Activated naive CD4-positive, alpha-beta T cell treated with Interleukin-2 at 50 U/mL for 16 hours (primary cell): ENCODE measurements at regions not wholly inside any gene's neighbourhood (a gene's known extent, or its start where the extent isn't known, plus 50 kb on each side); places are given as distances from the start of the nearest gene placed in this dataset.
"Not testable (repeated sequence)": the region's sequence is repeated elsewhere in the genome, so short reads cannot be mapped to it uniquely, and the experiment has no call there.

ENCODE experiments used
- DNase-seq: peaks from one replicate; pipeline ENCODE4 v3.0.0-alpha.2; 2020

DNA sequence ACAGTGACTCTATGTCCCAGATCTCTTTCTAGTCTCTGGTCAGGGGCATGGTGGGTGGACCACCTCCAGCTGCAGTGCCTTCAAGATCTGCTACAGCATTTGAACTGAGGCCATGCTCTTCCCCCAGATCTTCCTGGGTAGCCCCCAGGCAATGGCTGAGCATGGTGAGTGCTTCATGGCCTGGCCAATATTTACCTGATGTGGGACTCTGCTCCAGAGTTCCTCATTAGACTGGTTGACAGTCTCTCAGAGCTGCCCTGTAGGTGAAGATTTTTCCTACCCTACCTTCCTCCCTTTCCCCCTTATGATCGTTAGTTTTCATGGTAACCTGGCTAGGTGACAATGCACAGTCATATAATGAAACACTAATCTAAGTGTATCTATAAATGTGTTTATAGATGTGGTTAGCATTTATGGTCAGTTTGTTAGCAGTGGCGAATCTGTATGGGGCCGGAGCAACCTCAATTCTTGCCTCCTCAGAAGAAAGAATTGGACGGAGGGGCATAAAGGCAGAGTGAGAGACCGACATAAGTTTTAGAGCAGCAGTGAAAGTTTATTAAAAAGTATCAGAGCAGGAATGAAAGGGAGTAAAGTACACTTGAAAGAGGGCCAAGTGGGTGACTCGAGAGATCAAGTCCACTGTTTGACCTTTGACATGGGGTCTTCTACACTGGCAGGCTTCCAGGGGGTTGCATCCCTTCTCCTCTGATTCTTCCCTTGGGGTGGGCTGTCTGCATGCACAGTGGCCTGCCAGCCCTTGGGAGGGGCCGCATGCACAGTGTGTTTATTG, 256.3 kb downstream of the CD83 start:
- no peak for DNase-seq

DNA sequence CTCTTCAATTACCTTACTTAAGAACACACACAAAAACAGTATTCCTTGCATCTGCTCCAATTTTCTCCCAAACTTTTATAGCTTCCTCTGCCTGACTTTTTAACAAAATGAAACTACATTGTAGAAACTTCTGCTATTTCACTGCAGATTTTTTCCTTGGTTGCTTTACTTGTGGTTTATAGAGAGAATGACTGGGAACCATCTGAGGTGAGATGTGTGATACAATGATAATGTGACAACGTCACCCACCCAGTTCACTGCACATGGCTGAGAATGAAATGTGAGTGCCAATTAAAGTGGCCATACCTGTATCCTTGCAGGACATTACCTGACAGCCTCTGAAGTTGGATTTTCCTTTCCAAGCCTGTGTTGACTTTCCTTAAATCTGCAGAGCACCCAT, 258.4 kb downstream of the CD83 start:
- DNase-seq = no peak

DNA sequence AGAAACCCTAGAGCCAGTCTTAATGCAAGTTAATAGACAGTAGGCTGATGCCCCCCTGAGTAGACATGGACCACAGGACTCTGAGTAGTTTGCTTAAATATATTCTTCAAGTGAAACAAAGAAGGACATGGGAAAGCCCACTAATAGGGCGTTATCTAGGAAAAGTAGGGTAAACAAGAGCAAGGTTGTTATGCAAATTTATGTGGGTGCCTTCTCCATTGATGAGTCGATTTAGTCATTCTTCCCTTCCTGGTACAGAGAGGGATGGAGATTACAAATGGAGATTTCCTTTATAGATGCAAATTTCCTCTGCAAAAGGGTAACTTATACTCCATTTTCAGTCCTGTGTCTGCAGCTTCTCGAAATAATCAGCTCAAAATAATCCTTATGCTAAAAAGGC, 262.0 kb downstream of the CD83 start:
- no peak for DNase-seq

DNA sequence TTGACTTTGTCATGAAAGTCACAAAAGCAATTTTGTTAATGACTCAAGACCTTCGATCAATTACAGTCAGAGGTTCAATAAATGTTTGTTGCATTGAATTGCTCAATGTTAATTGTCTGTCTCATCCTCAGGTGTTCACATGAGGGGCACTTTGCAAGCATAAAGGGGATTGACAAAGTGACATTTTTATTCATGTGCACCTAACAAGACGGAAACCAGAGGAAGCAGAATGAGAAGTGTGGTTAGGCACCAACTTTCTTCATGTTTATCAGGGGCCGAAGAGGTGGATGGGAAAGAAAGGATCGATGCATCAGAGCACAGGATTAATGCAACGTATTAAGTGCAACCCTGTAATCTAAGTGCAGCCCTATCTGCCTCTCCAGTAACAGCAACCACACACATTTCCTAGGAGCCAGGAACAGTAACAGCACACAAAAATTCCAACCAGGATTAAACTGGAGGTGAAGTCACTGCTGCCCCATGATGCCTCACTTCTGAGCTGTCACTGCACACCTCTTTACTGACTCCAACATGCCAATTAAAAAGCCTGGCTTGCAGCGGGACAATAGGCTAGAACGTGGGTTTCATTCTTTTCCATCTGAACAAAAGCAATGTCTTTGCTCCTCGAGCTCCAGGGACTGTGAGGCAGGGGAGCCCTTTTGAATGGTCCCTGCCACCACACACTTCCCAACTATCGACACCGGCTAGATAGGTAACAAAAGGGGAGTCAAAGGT, 262.7 kb downstream of the CD83 start:
- no peak for DNase-seq

DNA sequence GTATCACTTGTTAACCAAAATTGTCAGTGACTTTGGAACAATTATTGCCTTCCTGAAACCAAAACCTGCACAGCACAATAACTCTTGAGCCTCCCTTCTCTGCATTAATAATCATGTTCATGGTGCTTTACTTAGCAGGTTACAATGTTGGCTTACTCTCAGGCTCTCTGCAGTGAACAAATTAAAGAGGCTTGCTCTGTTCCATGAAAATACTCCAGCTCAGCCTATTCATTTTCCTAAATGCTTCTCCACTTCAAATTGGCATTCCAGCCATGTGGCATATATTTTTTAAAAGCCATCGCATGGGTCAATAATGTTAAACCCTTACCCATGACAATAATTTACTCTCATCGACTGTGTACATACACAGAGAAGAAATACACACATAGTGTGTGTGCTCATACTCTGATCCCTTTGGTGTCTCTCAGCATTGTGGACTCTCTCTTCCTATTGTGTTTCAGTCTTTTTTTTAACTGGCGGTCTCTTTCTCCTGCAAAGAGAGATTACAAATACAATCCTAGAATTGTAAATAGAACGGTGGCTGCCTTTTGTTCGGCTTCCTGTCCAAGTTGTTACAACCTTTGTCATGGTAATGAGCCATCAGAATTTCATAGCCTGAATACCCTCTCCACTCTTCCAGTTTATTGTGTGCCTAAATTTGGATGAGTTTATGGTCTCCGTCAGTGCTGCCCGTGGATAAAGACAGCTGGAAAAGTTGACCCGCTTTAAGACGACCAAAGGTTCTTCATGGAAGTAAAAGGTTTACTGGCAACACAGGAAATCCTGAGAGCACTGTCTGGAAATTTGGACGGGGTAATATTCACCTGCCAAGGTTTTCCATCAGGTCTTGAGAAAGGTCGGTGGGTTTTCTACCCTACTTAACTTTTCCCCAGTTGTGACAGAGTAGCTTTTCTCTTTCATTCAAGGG, 263.6 kb downstream of the CD83 start:
- no peak for DNase-seq

DNA sequence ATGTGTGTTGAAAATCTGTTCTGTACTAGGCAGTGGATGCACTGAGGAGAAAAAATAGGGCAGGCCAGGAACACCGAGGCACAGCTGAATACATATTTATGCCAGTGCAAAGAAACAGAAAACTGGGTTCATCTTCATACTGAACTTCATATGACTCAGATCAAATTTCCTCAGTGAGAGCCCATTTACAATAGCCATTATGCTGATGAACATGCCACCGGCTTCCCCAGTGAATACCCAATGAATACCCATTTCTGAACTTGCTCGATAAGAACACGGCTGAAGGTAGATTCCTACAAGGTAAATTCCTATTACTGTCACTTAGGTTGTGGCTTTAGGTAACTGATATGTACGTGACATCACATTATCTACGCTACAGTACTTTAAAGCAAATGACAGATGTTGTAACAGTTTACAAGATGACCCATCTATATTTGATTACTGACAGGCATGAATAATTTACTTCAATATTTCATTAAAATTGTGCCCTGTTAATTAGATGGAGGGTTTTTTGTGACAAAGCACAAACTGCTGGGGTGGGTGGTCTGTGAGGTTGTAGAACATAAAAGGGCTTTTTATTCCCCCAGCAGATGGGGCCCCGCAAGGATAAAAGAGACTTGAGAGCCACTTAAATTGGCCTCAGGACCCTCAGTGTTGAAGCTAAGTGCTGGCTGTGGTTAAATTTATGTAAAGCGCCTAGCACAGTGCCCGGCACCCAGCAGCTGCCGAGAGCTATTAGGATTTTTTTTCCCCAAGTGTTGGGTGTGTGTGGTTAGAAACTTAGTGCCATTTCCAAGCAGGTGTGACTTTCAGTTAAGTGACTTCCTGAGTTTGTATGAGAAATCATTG, 264.5 kb downstream of the CD83 start:
- no peak for DNase-seq

DNA sequence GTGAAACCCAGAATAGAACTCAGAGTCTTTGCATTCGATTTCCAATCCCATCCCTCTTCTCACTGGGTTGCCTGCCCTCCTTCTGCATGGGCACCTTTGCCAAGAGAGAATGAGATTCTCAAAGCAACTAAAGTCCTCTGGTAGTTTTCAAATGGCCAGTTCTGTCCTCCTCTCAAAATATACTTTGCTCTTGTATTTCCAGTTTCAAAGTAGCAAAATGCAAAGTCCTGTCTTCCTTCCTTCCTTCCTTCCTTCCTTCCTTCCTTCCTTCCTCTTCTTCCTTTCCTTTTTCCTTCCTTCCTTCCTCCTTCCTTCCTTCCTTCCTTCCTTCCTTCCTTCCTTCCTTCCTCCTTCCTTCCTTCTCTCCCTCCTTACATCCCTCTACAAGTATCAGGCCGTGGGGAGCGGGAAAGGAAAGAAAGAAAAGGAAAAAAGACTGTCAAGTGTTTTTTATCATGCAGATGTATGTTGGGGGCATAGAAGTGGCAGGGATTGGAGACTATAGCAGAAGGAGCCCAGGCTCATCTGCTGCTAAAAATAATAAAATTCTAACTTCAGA, 265.2 kb downstream of the CD83 start:
- no peak for DNase-seq

DNA sequence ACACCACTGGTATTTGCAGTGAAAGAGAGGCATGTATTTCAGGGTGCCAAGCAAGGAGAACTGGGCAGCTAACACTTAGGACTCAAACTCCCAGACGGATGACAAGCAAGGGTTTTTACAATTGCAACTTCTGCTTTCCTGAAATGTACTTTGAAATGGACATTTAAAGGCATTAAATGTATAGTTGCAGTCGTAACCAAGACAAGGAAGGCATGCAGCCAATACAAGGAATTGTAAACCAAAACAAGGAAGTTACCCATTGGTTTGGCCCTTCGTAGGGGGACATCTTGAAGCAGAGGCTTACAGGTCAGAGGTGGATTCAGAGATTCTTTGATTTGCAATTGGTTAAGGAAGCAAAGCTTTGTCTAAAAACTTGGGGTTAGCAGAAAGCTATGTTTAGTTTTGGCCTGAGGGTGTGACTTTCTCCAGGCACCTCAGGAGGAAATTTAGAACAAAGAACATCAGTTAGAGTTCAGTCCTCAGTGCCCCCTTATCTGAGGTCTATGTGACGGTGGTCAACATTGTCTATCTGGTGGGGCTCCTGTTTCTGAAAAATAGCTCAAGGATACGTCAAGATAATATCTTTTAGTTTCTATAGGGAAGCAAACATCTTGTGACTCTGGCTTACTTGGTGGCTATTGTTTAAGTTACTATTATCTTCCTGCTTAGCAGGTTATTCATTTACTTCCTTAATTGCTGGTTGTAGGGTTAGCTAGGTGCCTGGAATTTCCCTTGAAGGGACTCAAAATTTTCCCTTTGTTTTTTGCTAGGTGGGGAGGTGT, 266.0 kb downstream of the CD83 start:
- no peak for DNase-seq

DNA sequence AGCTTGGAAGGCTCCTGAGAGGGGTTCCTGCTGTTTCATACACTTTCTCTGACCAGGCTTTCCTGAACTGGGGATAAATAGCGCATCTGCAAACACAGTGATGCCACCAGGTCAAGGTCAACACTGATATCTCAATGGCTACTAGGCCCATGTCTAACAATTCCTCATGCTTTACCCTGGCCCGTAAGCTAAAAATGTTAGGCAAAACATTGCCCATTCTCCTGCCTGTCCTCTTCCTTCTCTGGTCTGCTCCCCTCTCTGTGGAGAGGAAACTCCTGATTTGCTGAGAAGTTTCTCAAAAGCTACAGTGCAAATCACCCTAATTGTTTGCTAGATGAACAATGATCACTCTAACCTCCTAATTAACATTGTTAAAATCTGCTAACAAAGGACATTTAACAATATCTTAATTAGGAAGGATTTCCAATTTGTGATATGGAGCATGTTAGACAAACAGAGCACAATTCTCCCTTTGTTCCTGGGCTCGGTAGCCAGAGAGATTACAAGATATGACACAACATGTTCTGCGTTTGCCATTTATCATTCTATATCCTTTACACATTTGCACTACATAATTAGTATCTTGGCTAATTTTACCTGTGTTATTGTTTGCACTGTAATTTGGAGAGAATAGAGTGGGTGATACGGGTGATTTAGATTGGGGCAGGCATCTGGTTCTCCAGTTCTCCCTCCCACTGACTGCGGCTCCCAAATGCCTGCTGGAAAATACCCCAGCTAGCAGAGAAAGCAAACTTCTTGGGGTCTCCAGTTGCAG, 266.8 kb downstream of the CD83 start:
- no peak for DNase-seq

DNA sequence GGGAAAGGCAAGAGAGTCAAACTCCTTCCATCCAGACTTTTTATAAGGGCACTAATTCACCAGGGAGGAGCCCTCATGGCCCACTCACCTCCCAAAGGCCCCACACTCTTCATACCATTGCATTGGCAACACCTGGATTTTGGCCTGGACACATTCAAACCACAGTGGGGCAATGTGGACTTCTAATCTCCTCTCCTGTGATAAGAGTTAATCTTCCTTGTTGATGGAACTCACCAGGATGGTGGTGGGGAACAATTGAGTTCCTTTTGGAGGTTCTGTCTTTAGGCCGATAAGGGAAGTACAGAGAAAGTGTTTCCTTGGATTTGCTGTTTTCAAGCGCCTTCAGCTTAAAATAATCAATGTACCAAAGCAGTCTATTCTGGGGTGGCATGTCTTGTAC, 268.7 kb downstream of the CD83 start:
- DNase-seq = no peak

DNA sequence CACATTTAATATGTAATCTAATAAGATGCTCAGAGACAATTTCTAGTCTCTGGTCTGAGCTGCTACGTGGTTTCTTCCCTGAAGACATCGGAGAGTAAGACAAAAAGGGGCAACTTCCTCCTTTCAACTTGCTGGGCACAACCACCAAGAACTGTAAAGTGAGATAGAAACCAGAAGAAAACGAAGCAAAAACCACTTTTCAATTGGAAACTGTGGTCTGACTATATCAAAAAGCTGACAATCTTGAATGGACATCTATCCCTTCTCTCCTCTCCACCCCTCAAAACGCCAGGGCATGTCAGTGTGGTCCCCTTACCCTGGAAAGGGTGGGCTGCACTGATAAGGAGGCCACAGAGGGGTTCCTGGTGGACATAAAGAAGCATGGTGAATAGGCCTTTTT, 269.1 kb downstream of the CD83 start:
- DNase-seq = no peak

DNA sequence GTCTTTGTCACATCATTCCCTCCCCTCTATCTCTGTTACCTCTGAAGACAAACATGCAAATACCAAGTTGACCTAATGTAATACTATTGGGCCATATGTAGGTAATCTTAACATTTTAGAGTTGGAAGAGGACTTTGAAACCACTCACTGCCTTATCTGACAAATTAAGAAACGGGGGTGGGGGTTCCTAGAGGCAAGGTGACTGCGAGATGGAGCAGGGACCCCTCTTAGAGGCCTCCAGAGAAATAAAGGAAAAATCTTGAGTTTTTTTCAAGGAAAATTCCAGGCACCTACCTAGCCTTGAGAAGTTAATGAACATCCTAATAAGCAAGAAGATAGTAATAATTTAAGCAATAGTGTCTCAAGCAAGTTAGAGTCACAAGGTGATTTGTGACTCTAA, 270.8 kb downstream of the CD83 start:
- DNase-seq = no peak

DNA sequence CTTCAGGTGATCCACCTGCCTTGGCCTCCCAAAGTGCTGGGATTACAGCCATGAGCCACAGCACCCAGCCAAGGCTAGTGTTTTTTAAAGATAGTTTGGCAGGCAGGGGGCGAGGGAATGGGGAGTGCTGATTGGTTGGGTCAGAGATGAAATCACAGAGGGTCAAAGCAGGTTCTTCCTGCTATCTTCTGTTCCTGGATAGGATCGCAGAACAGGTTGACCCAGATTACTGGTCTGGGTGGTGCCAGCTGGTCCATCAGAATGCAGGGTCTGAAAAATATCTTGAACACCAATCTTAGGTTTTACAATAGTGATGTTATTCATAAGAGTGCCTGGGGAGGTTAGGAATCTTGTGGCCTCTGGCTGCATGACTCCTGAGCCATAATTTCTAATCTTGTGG, 272.2 kb downstream of the CD83 start:
- DNase-seq = not testable (repeated sequence)

DNA sequence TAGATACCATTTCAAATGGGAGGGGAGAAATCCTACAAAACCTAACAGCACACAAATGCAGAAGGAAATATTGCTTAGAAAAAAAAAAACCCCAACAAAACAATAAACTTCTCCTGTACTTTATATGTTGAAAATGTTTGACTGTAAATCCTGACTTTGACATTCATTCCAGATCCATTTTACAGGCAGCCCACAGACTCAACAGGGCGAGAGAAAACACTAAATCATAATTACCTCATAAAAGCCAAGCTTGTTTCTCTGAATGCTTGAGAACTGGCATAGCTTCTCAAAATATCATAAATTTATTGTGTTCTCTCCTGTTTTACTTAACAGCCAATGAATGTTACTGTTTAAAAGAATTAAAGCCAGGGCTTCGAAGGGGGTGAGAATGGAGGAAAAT, 273.2 kb downstream of the CD83 start:
- no peak for DNase-seq

DNA sequence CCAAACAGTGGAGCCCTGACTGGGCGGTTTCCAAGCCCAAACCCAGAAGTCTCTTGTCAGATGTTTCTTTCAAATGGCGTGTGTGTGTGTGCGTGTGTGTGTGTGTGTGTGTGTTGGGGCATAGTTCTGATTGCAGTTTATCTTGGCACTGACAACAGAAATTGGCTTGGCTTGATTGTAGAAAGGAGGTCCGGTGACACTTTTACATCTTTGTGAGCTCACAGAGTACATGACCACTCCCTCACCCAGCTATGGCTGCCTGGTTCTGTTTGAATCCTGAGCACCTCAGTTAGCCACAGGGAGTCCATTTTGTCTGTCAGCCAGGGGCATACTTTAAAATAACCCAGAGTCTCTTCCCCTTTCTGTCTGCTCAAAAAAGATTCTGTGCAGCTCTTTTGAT, 276.3 kb downstream of the CD83 start:
- no peak for DNase-seq

DNA sequence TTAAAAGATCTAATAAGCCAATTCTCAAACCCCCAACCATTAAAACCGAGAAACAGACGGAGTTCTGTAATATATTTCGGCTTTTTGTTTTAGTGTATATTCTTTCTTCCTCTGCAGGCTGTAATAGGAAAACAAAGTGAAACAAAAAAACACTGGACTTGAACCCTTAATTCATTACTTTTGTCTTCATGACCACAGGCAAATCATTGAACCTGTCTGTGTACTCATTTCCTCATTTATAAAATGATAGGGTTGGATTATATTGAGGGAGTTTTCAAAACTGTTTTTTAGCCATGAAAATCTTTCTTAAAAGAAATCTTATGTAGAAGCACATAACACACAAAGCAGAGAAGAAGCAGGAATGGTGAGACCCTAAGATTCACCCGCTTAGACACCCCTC, 278.8 kb downstream of the CD83 start:
- DNase-seq = no peak

DNA sequence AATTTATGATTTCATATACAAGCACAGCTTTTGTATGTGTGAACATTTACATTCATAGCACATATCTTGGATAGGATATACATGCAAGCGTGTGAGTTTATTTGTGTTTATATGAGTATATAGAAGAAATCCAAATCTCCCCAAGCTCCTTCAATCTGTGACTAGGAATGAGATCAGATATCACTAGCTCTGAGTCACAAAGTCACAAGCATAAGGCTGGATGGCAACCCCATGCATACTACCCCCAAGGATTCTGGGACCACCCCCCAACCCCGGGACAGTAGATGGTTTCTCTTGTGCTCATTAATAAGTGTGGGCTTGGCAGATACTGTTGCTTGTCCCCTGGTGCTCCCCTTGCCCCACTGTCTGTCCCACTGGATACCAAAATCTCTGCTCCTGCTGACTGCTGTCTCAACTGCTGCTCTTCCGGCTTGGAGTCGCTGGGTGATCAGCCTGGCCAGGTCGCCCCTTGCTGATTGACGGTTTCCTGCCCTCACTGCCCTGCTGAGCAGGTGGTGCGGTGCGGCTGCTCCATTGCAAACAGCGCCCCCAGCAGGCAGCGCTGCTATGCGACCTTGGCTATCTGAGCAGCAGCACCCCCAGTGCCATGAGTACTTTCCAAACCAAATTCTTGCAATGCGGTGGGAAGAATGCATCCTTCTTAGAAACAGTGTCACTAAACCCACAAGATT, 279.4 kb downstream of the CD83 start:
- no peak for DNase-seq

DNA sequence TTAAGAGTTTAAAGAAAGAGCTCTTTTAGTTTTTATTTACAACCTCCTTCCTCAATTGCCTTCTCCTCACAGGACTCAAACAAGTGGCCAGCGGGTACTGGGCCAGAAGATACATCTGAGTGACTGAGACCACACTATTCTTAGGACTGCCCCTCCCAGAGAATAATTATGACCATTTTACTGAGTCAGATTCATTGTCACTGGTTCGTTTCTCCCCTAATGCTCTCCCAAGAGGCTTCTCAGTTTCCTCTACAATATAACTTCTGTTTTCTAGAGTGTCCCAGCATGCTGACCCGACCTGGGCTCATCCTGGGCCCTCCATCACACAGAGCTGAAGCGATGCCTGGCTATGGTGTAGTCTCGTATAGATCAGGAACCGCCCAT, 279.9 kb downstream of the CD83 start:
- no peak for DNase-seq

DNA sequence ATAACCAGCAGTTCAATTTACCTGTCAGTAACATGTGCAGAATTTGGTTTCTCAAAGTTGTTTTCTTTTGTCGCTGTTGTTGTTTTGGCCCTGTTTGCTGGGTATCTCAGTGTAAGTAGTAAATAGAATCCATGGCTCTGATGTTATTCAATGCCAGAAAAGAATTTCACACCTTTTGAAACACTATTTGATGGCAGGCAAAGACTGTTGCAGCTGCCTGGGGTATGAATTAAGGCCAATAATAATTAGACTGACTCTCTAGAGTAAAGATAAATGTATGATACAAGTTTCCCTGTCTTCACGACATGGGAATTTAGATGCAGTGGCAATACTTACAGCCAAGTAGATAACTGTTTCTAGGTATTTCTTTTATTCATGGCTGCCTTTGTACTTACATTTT, 281.4 kb downstream of the CD83 start:
- DNase-seq = no peak

DNA sequence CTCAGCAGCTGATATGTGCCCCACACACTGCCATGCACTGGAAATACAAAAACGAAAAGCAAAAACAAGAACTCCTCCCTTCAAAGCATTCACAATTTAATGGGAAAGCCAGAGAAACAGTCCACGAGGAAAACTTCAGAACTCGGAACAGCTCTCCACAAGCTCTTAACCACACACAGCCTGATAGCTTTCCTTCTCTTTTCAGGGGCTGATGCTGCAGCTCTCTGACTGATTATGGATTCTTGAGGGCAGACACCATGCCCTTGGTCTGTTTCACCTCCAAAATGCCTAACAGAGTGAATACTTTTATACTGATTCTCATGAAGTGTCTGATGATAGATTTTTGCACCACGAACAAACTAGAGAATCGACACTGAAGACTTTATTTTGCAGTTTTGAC, 282.1 kb downstream of the CD83 start:
- DNase-seq = no peak
